Right lobe of liver (tissue), 4 donors: ENCODE measurements at regions not wholly inside any gene's neighbourhood (a gene's known extent, or its start where the extent isn't known, plus 50 kb on each side); places are given as distances from the start of the nearest gene placed in this dataset.

Experiments used
- POLR2A ChIP-seq: fragments of 450-650 bp; IDR thresholded peaks from one replicate; pipeline ENCODE4 v1.6.1; 2017; ENCODE audit warnings: antibody characterized with exemption, mild to moderate bottlenecking
- TF ChIP-seq, protein P1 (sequence below), 4 donors: fragments of 200-600 bp in 3 of 4; fragments of 450-650 bp in 1 of 4; IDR thresholded peaks; one replicate each; pipeline versions ENCODE4 v1.5.1 to v1.8.0; 2016 to 2022; ENCODE audit warnings: antibody characterized with exemption in 4 of 4, mild to moderate bottlenecking in 2 of 4
- donor health status: DM: no; HTN: no; CAD: no.
- donor health status: DM: no; HTN: no; CAD: no.
- donor health status: DM: no; HTN: yes; CAD: no.

DNA sequence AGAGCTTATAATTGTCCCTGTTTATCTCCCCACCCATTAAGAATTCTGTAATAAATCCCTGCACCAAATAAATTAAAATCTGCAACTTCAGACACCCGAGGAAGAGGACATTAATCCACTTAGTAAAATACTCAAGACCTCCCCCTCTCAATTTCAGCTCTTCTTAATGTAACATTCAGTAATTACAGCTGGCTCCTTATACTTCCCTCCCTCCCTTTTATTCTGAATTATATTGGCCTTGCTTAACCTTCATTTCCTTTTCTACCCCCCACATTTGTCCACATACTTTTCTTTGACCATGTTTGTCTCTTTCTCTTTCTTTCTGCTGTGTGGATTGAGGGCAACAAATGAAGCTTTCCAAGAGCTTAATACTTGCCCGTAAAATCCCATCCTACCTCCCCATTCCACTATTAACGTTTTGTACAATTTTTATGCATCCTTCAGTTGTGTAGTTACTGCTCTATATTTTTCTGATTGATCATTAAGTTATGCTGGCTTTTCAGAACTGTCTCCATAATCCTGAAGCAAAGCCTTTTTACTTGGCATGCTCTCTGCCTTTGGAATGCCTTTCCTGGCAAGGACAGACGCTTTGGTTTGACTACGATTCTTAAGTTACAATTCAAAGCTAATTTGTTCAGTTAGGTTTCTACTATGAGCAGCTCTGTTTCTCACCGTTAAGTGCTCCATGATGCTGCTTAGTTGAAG lies 580.1 kb downstream of the ZEB2 start:
- TF ChIP-seq, protein P1, sequence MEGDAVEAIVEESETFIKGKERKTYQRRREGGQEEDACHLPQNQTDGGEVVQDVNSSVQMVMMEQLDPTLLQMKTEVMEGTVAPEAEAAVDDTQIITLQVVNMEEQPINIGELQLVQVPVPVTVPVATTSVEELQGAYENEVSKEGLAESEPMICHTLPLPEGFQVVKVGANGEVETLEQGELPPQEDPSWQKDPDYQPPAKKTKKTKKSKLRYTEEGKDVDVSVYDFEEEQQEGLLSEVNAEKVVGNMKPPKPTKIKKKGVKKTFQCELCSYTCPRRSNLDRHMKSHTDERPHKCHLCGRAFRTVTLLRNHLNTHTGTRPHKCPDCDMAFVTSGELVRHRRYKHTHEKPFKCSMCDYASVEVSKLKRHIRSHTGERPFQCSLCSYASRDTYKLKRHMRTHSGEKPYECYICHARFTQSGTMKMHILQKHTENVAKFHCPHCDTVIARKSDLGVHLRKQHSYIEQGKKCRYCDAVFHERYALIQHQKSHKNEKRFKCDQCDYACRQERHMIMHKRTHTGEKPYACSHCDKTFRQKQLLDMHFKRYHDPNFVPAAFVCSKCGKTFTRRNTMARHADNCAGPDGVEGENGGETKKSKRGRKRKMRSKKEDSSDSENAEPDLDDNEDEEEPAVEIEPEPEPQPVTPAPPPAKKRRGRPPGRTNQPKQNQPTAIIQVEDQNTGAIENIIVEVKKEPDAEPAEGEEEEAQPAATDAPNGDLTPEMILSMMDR (IDR thresholded peaks at IDR 0.05), result no peak
- TF ChIP-seq POLR2A, result no peak
